IMR-90 (cell line): ENCODE measurements at regions not wholly inside any gene's neighbourhood (a gene's known extent, or its start where the extent isn't known, plus 50 kb on each side); places are given as distances from the start of the nearest gene placed in this dataset.

Experiments used
- ATAC-seq: fragments of 200-7000 bp; cut with Tn5 transposase; 2 replicates; pipeline ENCODE4 v1.9.1; 2020; ENCODE audit warnings: low read depth, mild to moderate bottlenecking, moderate library complexity
- BruUV-seq: library from RNA; stranded (reverse); fragments of 400-500 nt; replicated peaks from 2 replicates; lab custom pipeline; 2021; lab: Mats Ljungman, UMichigan
- CTCF ChIA-PET: fragments of 300-600 bp; formaldehyde crosslinking; extraction: SDS; loops from one replicate; lab custom pipeline; 2021; ENCODE audit warnings: antibody characterized with exemption; lab: Yijun Ruan, JAX
- POLR2A ChIA-PET: fragments of 300-600 bp; sonication (Branson Sonifier 250); formaldehyde crosslinking; loops from one replicate; lab custom pipeline; 2022; ENCODE audit warnings: antibody characterized with exemption; ENCODE audit not compliant: unreplicated experiment; lab: Charles Lee
- DNase-seq: peaks from one replicate; pipeline ENCODE4 v3.0.0; 2013
- H2AFZ ChIP-seq: replicated peaks from 2 replicates; pipeline ENCODE3; 2013; ENCODE audit warnings: low read length, mild to moderate bottlenecking; ENCODE audit not compliant: poor library complexity
- H2AK5ac ChIP-seq: 2 replicates; pipeline ENCODE4 v1.6.1; 2013; ENCODE audit warnings: low read depth, low read length, inconsistent platforms
- H2AK9ac ChIP-seq: replicated peaks from 2 replicates; pipeline ENCODE3; 2013; ENCODE audit warnings: mild to moderate bottlenecking, low read depth, low read length, moderate library complexity; ENCODE audit not compliant: poor library complexity
- H2BK120ac ChIP-seq: 2 replicates; pipeline ENCODE4 v1.6.1; 2013; ENCODE audit warnings: low read depth, low read length, inconsistent platforms
- H2BK15ac ChIP-seq: 3 replicates; pipeline ENCODE4 v1.6.1; 2013; ENCODE audit warnings: low read depth, low read length, inconsistent platforms
- H2BK20ac ChIP-seq: 2 replicates; pipeline ENCODE4 v1.6.1; 2013; ENCODE audit warnings: low read depth, mild to moderate bottlenecking, inconsistent platforms, low read length, moderate library complexity
- H2BK5ac ChIP-seq: 2 replicates; pipeline ENCODE4 v1.6.1; 2013; ENCODE audit warnings: mild to moderate bottlenecking, low read depth, low read length, inconsistent platforms; ENCODE audit not compliant: poor library complexity, severe bottlenecking
- H3K14ac ChIP-seq: replicated peaks from 2 replicates; pipeline ENCODE4 v1.6.1; 2013; ENCODE audit warnings: low read depth, low read length, inconsistent platforms
- H3K18ac ChIP-seq: 2 replicates; pipeline ENCODE4 v1.6.1; 2013; ENCODE audit warnings: low read depth, low read length, control low read depth
- H3K23ac ChIP-seq: 2 replicates; pipeline ENCODE4 v1.6.1; 2013; ENCODE audit warnings: low read depth, low read length, inconsistent platforms
- H3K27ac ChIP-seq: 2 replicates; pipeline ENCODE4 v1.5.1; 2013; ENCODE audit warnings: mild to moderate bottlenecking, control low read depth, low read length; ENCODE audit not compliant: insufficient read depth
- H3K27me3 ChIP-seq: 2 replicates; pipeline ENCODE4 v1.6.1; 2013; ENCODE audit warnings: low read length; ENCODE audit not compliant: control insufficient read depth, insufficient read depth
- H3K36me3 ChIP-seq: 2 replicates; pipeline ENCODE4 v1.6.1; 2013; ENCODE audit warnings: low read length, mixed read lengths; ENCODE audit not compliant: control insufficient read depth, insufficient read depth
- H3K4ac ChIP-seq: 2 replicates; pipeline ENCODE4 v1.6.1; 2013; ENCODE audit warnings: low read depth, low read length, inconsistent platforms
- H3K4me1 ChIP-seq: 2 replicates; pipeline ENCODE4 v1.6.1; 2013; ENCODE audit warnings: low read length, mixed read lengths; ENCODE audit not compliant: control insufficient read depth, insufficient read depth
- H3K4me2 ChIP-seq: 2 replicates; pipeline ENCODE4 v1.6.1; 2013; ENCODE audit warnings: low read depth, mild to moderate bottlenecking, control low read depth, low read length, moderate library complexity
- H3K4me3 ChIP-seq: 2 replicates; pipeline ENCODE4 v1.5.1; 2013; ENCODE audit warnings: low read depth, mild to moderate bottlenecking, control low read depth, low read length, moderate library complexity; ENCODE audit not compliant: insufficient read depth
- H3K56ac ChIP-seq: 2 replicates; pipeline ENCODE4 v1.6.1; 2013; ENCODE audit warnings: low read length, inconsistent platforms; ENCODE audit not compliant: insufficient read depth; ENCODE audit errors: extremely low read depth
- H3K79me1 ChIP-seq, 2 experiments: 2 replicates each; pipeline ENCODE4 v1.6.1; 2013; ENCODE audit warnings: low read length in 2 of 2, inconsistent platforms in 1 of 2, low read depth in 1 of 2
- H3K9ac ChIP-seq: 2 replicates; pipeline ENCODE4 v1.6.1; 2013; ENCODE audit warnings: low read depth, low read length, control low read depth
- H3K9me1 ChIP-seq: 2 replicates; pipeline ENCODE4 v1.6.1; 2013; ENCODE audit warnings: low read length, inconsistent platforms; ENCODE audit not compliant: insufficient read depth
- H3K9me3 ChIP-seq: 2 replicates; pipeline ENCODE4 v1.6.1; 2013; ENCODE audit warnings: low read length; ENCODE audit not compliant: control insufficient read depth, insufficient read depth
- H4K20me1 ChIP-seq: 2 replicates; pipeline ENCODE4 v1.6.1; 2013; ENCODE audit warnings: low read length, inconsistent platforms; ENCODE audit not compliant: insufficient read depth
- H4K5ac ChIP-seq: 2 replicates; pipeline ENCODE4 v1.6.1; 2013; ENCODE audit warnings: mild to moderate bottlenecking, low read depth, low read length, control low read depth
- H4K8ac ChIP-seq, 2 experiments: 2 replicates each; pipeline ENCODE4 v1.6.1; 2013; ENCODE audit warnings: low read depth in 2 of 2, low read length in 2 of 2, control low read depth in 1 of 2, inconsistent platforms in 1 of 2
- H4K91ac ChIP-seq: 2 replicates; pipeline ENCODE4 v1.6.1; 2013; ENCODE audit warnings: low read depth, low read length, inconsistent platforms; ENCODE audit not compliant: insufficient read depth
- BHLHE40 ChIP-seq: fragments of 150-350 bp; IDR thresholded peaks from 2 replicates; pipeline ENCODE4 v1.6.1; 2016; ENCODE audit warnings: mild to moderate bottlenecking, low read depth, low read length
- CEBPB ChIP-seq: IDR thresholded peaks from 2 replicates; pipeline ENCODE4 v1.6.1; 2012; ENCODE audit warnings: low read depth, low read length, improper control_type of control experiment
- CHD1 ChIP-seq: IDR thresholded peaks from 2 replicates; pipeline ENCODE4 v1.6.1; 2012; ENCODE audit warnings: low read depth, low read length, improper control_type of control experiment
- CTCF ChIP-seq: conservative IDR thresholded peaks from 2 replicates; pipeline ENCODE4 v1.5.1; 2012; ENCODE audit warnings: mild to moderate bottlenecking, low read depth, low read length, improper control_type of control experiment
- ELK1 ChIP-seq: fragments of 150-350 bp; IDR thresholded peaks from 2 replicates; pipeline ENCODE4 v1.6.1; 2016; ENCODE audit warnings: low read depth, mild to moderate bottlenecking, low read length, moderate library complexity, borderline replicate concordance
- FOS ChIP-seq: fragments of 150-350 bp; IDR thresholded peaks from 2 replicates; pipeline ENCODE4 v1.6.1; 2016; ENCODE audit warnings: low read depth, low read length
- MAFK ChIP-seq: IDR thresholded peaks from 2 replicates; pipeline ENCODE4 v1.6.1; 2012; ENCODE audit warnings: low read depth, low read length, improper control_type of control experiment
- MAZ ChIP-seq: IDR thresholded peaks from 2 replicates; pipeline ENCODE4 v1.6.1; 2012; ENCODE audit warnings: low read depth, mild to moderate bottlenecking, low read length, improper control_type of control experiment, moderate library complexity, borderline replicate concordance
- MXI1 ChIP-seq: IDR thresholded peaks from 2 replicates; pipeline ENCODE4 v1.6.1; 2012; ENCODE audit warnings: low read depth, mild to moderate bottlenecking, low read length, moderate library complexity, borderline replicate concordance
- NFE2L2 ChIP-seq: fragments of 150-350 bp; IDR thresholded peaks from 2 replicates; pipeline ENCODE4 v1.6.1; 2016; ENCODE audit warnings: low read depth, mild to moderate bottlenecking, low read length
- POLR2A ChIP-seq: IDR thresholded peaks from 2 replicates; pipeline ENCODE4 v1.6.1; 2012; ENCODE audit warnings: mild to moderate bottlenecking, low read depth, low read length
- RAD21 ChIP-seq: IDR thresholded peaks from 2 replicates; pipeline ENCODE4 v1.6.1; 2012; ENCODE audit warnings: low read length, improper control_type of control experiment
- RCOR1 ChIP-seq: IDR thresholded peaks from 2 replicates; pipeline ENCODE4 v1.6.1; 2012; ENCODE audit warnings: mild to moderate bottlenecking, low read length, improper control_type of control experiment; ENCODE audit not compliant: insufficient replicate concordance
- RFX5 ChIP-seq: IDR thresholded peaks from 2 replicates; pipeline ENCODE4 v1.8.0; 2012; ENCODE audit warnings: low read depth, mild to moderate bottlenecking, low read length, moderate library complexity
- SMC3 ChIP-seq: fragments of 150-350 bp; IDR thresholded peaks from 2 replicates; pipeline ENCODE4 v1.6.1; 2016; ENCODE audit warnings: low read depth, mild to moderate bottlenecking, antibody characterized with exemption, low read length, moderate library complexity
- USF2 ChIP-seq: fragments of 150-350 bp; IDR thresholded peaks from 2 replicates; pipeline ENCODE4 v1.6.1; 2017; ENCODE audit warnings: mild to moderate bottlenecking, antibody characterized with exemption, low read length, low read depth
- WGBS, 2 experiments: methylation state at CpG; one replicate each; pipeline versions ENCODE4 v1.1.5 to v1.1.7; 2013; ENCODE audit warnings: missing lambda C conversion rate in 2 of 2; ENCODE audit not compliant: insufficient read length in 1 of 2; ENCODE audit errors: extremely low coverage in 2 of 2; 5-methylcytosine and 5-hydroxymethylcytosine counted together
- dilution Hi-C: fragments of 300-500 bp; cut with HindIII; formaldehyde crosslinking; loops from one replicate; pipeline ENCODE4 v1.14.3; 2018; ENCODE audit warnings: low sequenced_read_pairs; ENCODE audit not compliant: unreplicated experiment
- in situ Hi-C: fragments of 300-500 bp; cut with MboI; formaldehyde crosslinking; loops from 3 replicates; pipeline ENCODE4 v1.14.3; 2019; ENCODE audit warnings: low sequenced_read_pairs, inconsistent platforms, mixed read lengths
- intact Hi-C: fragments of 100-400 bp; cut with micrococcal nuclease; formaldehyde crosslinking; loops from 2 replicates; pipeline ENCODE4 v1.10.0; 2022

GRCh38 chr6:101120747-101121146 lies 239.6 kb upstream of the ASCC3 start:
- TF ChIP-seq CEBPB, result no peak
- TF ChIP-seq MXI1, result no peak
- TF ChIP-seq RAD21, result no peak
- no peak for TF ChIP-seq FOS
- TF ChIP-seq RFX5, result no peak
- TF ChIP-seq MAFK, result no peak
- TF ChIP-seq USF2, result no peak
- no peak for TF ChIP-seq BHLHE40
- no peak for TF ChIP-seq CTCF
- TF ChIP-seq POLR2A, result no peak
- TF ChIP-seq RCOR1, result no peak
- TF ChIP-seq MAZ, result no peak
- no peak for TF ChIP-seq ELK1
- no peak for TF ChIP-seq SMC3
- no peak for TF ChIP-seq CHD1
- TF ChIP-seq NFE2L2, result no peak
- Histone ChIP-seq H3K4ac (no peak overlapping the region), H4K8ac (no peak overlapping the region), H3K18ac (no peak overlapping the region), H4K91ac (no peak overlapping the region), H3K9ac (no peak overlapping the region), H3K9me1 (no peaks in the 10 kb centered on the region), H3K79me1 (no peaks in the 10 kb centered on the region), H3K27me3 (no peaks in the 10 kb centered on the region), H3K56ac (no peak overlapping the region), H4K5ac (no peak overlapping the region), H3K4me1 (no peaks in the 10 kb centered on the region), H2AFZ (no peak overlapping the region), H3K14ac (no peak overlapping the region), H2BK120ac (no peak overlapping the region), H2BK5ac (no peak overlapping the region), H2AK5ac (no peak overlapping the region), H3K27ac (no peak overlapping the region), H4K20me1 (no peaks in the 10 kb centered on the region), H2BK15ac (no peak overlapping the region), H3K23ac (no peak overlapping the region), H3K4me2 (no peak overlapping the region), H3K36me3 (no peaks in the 10 kb centered on the region), H3K9me3 (no peaks in the 10 kb centered on the region), H2BK20ac (no peak overlapping the region), H3K4me3 (no peak overlapping the region), H2AK9ac (no peak overlapping the region)
- DNase-seq (no peak), ATAC-seq (no peak)
- in situ Hi-C loops (no loop called here), dilution Hi-C loops (no loop called here), intact Hi-C loops (no loop called here)
- WGBS, 2 experiments, result no CpG with 5 or more reads among the region's 4 CpGs
- BruUV-seq, result no TSS peak
- ChIA-PET CTCF (no interaction called here), POLR2A (no interaction called here)
